RWPE2 (cell line): ENCODE measurements at regions not wholly inside any gene's neighbourhood (a gene's known extent, or its start where the extent isn't known, plus 50 kb on each side); places are given as distances from the start of the nearest gene placed in this dataset.

Source experiments
- ATAC-seq: fragments of 200-7000 bp; cut with Tn5 transposase; 3 replicates; pipeline ENCODE4 v1.9.1; 2021; ENCODE audit warnings: low read depth
- DNase-seq: peaks from one replicate; pipeline ENCODE4 v3.0.0-alpha.2; 2020; ENCODE audit warnings: low spot score
- H3K27ac ChIP-seq: fragments of 450-650 bp; 2 replicates; pipeline ENCODE4 v1.5.1; 2017; ENCODE audit warnings: mild to moderate bottlenecking; ENCODE audit not compliant: poor library complexity, severe bottlenecking
- H3K27me3 ChIP-seq: fragments of 250-450 bp; sonication (Bioruptor Pico); 2 replicates; pipeline ENCODE4 v1.5.1; 2021; ENCODE audit warnings: mild to moderate bottlenecking, moderate library complexity; ENCODE audit not compliant: insufficient read depth, poor library complexity, severe bottlenecking
- H3K36me3 ChIP-seq: fragments of 250-450 bp; sonication (Bioruptor Pico); 2 replicates; pipeline ENCODE4 v1.5.1; 2020; ENCODE audit warnings: low read depth, mild to moderate bottlenecking, moderate library complexity
- H3K4me1 ChIP-seq: fragments of 250-450 bp; sonication (Bioruptor Pico); 2 replicates; pipeline ENCODE4 v1.5.1; 2021; ENCODE audit warnings: mild to moderate bottlenecking, moderate library complexity; ENCODE audit not compliant: insufficient read depth, poor library complexity, severe bottlenecking
- H3K4me3 ChIP-seq: fragments of 250-450 bp; sonication (Bioruptor Pico); 2 replicates; pipeline ENCODE4 v1.5.1; 2021; ENCODE audit warnings: mild to moderate bottlenecking, moderate library complexity; ENCODE audit not compliant: severe bottlenecking
- H3K9me3 ChIP-seq: fragments of 250-450 bp; sonication (Bioruptor Pico); 2 replicates; pipeline ENCODE4 v1.5.1; 2021; ENCODE audit warnings: mild to moderate bottlenecking, moderate library complexity; ENCODE audit not compliant: severe bottlenecking
- CTCF ChIP-seq: fragments of 450-650 bp; IDR thresholded peaks from one replicate; pipeline ENCODE4 v1.5.1; 2017; ENCODE audit warnings: mild to moderate bottlenecking, moderate library complexity; ENCODE audit not compliant: poor library complexity, severe bottlenecking

GRCh38 chr10:130963786-130964522 is 347.6 kb downstream of the TCERG1L start:
- ATAC-seq: no peak

GRCh38 chr10:130964771-130965170 is 346.8 kb downstream of the TCERG1L start:
- H3K4me1 ChIP-seq: peaks cover 5% of the 10 kb centered on the region
- H3K27ac ChIP-seq: no peak overlapping the region
- H3K9me3 ChIP-seq: peaks cover 6% of the 10 kb centered on the region
- H3K4me3 ChIP-seq: no peak overlapping the region
- TF ChIP-seq CTCF: no peak
- no peaks in the 10 kb centered on the region for H3K36me3 ChIP-seq
- DNase-seq: no peak
- ATAC-seq: no peak
- no peaks in the 10 kb centered on the region for H3K27me3 ChIP-seq

More at GRCh38 chr10:130963786-130964522, 347.6 kb downstream of the TCERG1L start:
- no peak for TF ChIP-seq CTCF
- Histone ChIP-seq H3K4me1 (peaks cover under 1% of the 10 kb centered on the region), H3K36me3 (no peaks in the 10 kb centered on the region), H3K27me3 (no peaks in the 10 kb centered on the region), H3K27ac (no peak overlapping the region), H3K9me3 (peaks cover 6% of the 10 kb centered on the region), H3K4me3 (no peak overlapping the region)
- no peak for DNase-seq

DNA sequence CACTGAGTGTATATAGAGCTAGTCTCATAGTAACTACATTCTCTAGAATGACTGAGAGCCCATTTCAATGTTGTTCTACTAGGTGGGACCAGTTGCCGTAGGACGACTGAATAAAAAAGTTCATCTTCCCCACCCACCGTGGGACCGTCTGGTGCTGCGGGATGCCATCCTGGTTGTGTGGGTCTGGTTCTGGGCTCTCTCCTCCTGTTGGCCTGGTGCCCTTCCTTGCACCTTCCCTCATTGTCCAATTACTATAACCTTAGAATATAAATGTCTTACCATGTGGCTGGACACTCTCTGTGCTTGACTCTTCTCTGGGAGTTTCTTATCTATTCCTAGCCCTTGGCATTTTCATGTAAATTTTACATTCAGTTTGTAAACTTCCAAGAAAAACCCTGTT is 344.4 kb downstream of the TCERG1L start:
- peaks cover 6% of the 10 kb centered on the region for H3K9me3 ChIP-seq
- H3K4me1 ChIP-seq: peaks cover 5% of the 10 kb centered on the region
- no peak overlapping the region for H3K27ac ChIP-seq
- no peak for ATAC-seq
- no peak overlapping the region for H3K4me3 ChIP-seq
- H3K27me3 ChIP-seq: no peaks in the 10 kb centered on the region
- no peaks in the 10 kb centered on the region for H3K36me3 ChIP-seq
- no peak for TF ChIP-seq CTCF
- no peak for DNase-seq

GRCh38 chr10:130967784-130968183 is 343.7 kb downstream of the TCERG1L start:
- Histone ChIP-seq H3K4me1 (peaks cover 5% of the 10 kb centered on the region), H3K9me3 (peaks cover 6% of the 10 kb centered on the region), H3K4me3 (no peak overlapping the region), H3K27me3 (no peaks in the 10 kb centered on the region), H3K36me3 (no peaks in the 10 kb centered on the region), H3K27ac (no peak overlapping the region)
- no peak for DNase-seq
- ATAC-seq: no peak
- TF ChIP-seq CTCF: no peak

GRCh38 chr10:130968511-130968910 is 343.0 kb downstream of the TCERG1L start:
- Histone ChIP-seq H3K36me3 (no peaks in the 10 kb centered on the region), H3K4me3 (no peak overlapping the region), H3K4me1 (peaks cover 5% of the 10 kb centered on the region), H3K27ac (peak overlapping the region; percentile 18), H3K9me3 (peaks cover 6% of the 10 kb centered on the region), H3K27me3 (no peaks in the 10 kb centered on the region)
- TF ChIP-seq CTCF: no peak
- ATAC-seq (0 out of 3 replicates have a peak, but pooled peaks have one; percentile 10), DNase-seq (no peak)
